GM19099 (cell line): ENCODE measurements at regions not wholly inside any gene's neighbourhood (a gene's known extent, or its start where the extent isn't known, plus 50 kb on each side); places are given as distances from the start of the nearest gene placed in this dataset.

ENCODE experiments used
- POLR2A ChIP-seq: IDR thresholded peaks from 3 replicates; pipeline ENCODE4 v1.6.1; 2011; ENCODE audit warnings: low read depth; ENCODE audit not compliant: insufficient read length; ENCODE audit errors: extremely low read depth

DNA sequence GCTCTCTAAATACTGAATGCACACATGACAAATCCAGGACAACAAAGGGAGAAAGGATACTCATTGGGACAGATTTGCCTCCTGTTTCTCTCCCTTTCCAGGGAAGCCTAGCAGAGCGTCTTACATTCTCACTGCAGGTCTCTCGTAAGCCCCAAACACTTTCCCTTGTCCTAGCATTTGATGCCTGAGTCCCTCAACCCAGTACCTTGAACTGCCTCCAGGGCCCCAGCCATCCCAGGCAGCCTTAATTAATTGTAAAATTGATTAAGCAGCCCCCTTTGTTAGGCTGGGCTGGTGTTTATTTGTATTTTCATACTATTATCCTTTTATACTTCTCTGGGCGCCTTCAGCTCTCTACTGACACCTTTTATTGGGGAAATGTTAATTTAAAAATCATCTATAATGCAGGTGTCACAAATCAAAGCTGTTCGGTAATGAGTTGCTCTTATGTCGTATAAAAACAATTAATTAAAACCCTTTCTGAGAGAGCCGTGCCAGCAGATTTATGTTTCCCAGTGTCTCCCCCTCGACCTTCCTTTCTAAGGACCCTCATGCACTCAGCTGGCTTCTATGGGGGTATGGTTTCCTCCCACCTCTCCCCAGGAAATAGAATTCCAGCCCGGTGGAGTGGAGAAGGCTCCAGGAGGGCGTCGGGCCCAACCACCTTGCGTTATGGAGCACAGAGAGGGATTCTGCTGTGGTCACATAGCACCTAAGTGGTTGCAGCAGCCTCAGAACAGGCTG lies 243.8 kb downstream of the RPS24 start:
- no peak for TF ChIP-seq POLR2A

- TF ChIP-seq POLR2A = no peak
Observed at GRCh38 chr10:78278058-78278404, 244.4 kb downstream of the RPS24 start.

DNA sequence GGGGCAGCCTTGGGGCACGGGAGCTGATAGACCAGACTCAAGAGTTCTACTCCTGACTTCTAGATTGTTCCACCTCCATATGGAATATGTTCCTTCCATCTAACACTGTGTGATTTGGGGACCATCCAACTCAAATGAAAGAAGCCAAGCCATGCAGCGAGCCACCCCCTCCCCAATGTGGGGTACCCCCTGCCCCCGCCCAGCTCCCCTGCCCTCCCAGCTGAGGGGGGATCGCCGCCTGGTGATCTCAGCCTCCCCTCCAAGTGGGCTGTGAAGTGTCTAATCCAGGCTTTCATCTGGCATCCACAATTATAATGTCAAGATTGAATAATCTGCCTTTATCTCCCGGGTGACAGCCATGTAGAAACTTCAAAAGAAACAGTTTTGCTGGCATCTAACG lies 246.1 kb downstream of the RPS24 start:
- no peak for TF ChIP-seq POLR2A

DNA sequence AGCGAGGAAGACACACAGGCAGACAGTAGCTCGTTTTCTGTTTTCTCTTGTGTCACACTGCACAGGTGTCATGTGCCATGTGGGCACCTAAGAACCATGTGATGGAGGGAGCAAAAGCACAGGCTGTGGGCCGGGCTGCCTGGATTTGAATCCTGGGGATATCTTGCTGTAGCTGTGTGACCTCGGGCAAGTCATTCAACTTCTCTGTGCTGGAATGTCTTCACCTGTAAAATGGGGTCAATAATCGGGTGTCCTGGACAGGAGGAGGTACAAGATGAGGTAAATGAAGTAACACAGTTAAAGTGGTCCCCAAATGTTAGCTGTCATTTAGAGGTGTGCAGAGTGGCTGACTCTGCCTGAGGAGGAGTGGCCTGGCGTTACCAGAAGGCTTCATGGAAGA lies 246.9 kb downstream of the RPS24 start:
- no peak for TF ChIP-seq POLR2A

DNA sequence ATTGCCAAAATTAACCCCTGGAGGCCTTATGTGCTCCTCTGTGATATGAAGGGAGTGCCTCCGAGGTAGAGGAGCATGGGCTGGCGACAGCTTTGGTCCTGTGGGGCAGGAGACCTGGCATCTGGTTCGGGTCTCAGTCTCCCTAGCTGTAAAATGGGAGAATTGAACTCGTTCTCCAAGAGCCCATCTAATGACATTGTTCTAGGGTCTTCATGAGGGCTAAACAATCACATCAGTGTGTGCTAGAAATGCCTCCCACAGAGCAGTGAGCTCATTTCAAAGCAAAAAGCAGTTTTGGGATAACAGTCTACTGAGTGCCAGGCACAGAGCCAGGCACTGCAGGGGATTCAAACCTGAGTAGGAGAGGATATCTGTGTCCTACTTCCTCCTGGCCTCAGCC lies 248.0 kb downstream of the RPS24 start:
- TF ChIP-seq POLR2A = no peak

- no peak for TF ChIP-seq POLR2A
Observed at GRCh38 chr10:78283069-78283682, 249.5 kb downstream of the RPS24 start.

DNA sequence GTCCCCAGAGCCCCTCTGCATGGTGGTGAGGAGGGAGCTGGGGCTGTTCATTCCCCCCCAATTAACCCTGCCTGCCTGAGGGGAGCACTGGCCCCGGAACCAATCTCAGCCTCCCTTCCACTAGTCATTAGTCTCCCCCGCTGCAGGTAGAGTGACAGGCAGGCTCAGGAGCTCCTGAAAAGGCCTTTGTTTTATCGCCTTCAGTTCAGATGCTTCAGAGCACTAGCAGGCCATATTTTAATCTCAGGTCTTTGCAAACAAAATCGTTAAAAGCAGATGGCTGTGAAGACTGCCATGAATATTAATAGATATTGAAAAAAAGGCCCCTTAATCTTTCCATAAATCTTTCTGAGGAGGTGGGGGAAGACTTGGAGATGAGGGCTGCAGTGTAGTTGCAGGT lies 250.7 kb downstream of the RPS24 start:
- TF ChIP-seq POLR2A = no peak

- TF ChIP-seq POLR2A = no peak
Observed at GRCh38 chr10:78285226-78285625, 251.6 kb downstream of the RPS24 start.

GRCh38 chr10:78286186-78286585 lies 252.5 kb downstream of the RPS24 start:
- TF ChIP-seq POLR2A = no peak

DNA sequence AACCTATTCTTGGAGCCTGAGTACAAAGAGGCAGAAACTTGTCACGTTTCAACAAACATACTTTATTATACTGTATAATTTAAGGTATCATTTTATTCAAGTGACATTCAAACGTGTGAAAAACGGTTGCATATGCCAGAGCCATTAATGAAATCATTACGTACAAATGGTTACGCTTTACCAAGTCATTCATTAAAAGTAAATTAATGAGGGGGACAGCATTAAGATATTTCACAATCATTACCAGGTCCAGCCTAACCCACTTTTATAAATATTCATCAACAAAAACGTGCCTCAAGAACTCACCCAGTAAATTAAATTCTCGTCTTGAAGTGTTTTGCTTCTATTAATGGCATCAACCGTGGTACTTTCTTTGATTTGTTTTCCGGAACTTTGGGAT lies 253.0 kb downstream of the RPS24 start:
- TF ChIP-seq POLR2A = no peak

DNA sequence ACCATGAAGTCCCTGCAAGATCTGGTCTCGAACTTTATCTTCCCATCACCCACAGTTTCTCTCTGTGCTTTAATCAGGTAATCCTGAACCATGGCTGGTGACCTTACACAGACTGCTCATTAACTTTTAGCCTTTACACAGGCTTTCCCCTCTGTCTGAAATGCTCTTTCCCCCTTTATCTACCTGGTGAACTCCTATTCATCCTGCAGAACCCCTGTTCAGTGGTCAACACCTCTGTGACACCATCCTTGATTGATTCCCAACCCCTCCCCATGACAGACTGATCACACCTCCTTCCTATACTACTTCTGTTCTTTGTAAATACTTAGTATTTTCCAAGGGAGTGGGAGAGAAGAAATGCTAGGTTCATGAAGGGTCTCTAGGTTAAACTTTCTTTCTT lies 254.0 kb downstream of the RPS24 start:
- TF ChIP-seq POLR2A = no peak

GRCh38 chr10:78288663-78289062 lies 255.0 kb downstream of the RPS24 start:
- no peak for TF ChIP-seq POLR2A

- TF ChIP-seq POLR2A = no peak
Observed at GRCh38 chr10:78290131-78290750, 256.6 kb downstream of the RPS24 start.

- TF ChIP-seq POLR2A = no peak
Observed at GRCh38 chr10:78291722-78292121, 258.1 kb downstream of the RPS24 start.

GRCh38 chr10:78292250-78292981 lies 258.8 kb downstream of the RPS24 start:
- TF ChIP-seq POLR2A = no peak
